ENCODE measurements at regions not wholly inside any gene's neighbourhood (a gene's known extent, or its start where the extent isn't known, plus 50 kb on each side); places are given as distances from the start of the nearest gene placed in this dataset.

DNA sequence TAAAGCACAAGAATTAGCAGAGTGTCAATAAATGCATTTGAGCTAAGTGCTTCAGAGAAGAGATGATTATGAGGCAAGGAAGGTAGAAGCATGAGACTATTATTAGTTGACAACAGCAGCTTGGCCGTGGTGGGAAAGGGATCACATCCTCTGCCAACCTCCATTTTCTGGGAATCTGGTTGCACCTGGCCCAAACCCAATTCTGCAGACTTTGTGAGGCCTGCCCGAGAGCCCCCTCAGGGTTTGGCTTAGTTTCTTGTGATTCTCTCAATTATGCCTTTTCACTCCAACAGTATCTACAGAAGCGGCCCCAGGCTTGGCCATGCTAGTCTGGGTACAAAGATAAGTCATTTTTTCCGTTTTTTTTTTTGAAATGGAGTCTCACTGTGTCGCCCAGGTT, 111.0 kb upstream of the B3GAT2 start:
- no peak for TF ChIP-seq CTCF (IDR thresholded peaks at IDR 0.05)
- no peak for TF ChIP-seq POLR2A (IDR thresholded peaks at IDR 0.05)

All from lower leg skin (tissue), 3 donors.